Natural killer cell treated with Interleukin-12 subunit alpha and Interleukin-12 subunit beta and Interleukin-15 and Interleukin-18, amount 100 ng/mL, for 72 hours (primary cell): ENCODE measurements at regions not wholly inside any gene's neighbourhood (a gene's known extent, or its start where the extent isn't known, plus 50 kb on each side); places are given as distances from the start of the nearest gene placed in this dataset.

ENCODE experiments used
- ATAC-seq, 2 donors: fragments of 150-1000 bp; cut with Tn5 transposase in 1 of 2; sonication (Bioruptor Pico), chemical (Tn5 transposase) in 1 of 2; 2 replicates each; pipeline ENCODE4 v1.10.0; 2021
- DNase-seq: peaks from one replicate; pipeline ENCODE4 v3.0.0; 2022; ENCODE audit warnings: low spot score
- H3K27ac Mint-ChIP-seq, 2 donors: 1 replicate in 1 of 2; 2 replicates in 1 of 2; pipeline ENCODE4 v1.8.0; 2022; ENCODE audit warnings: mixed read lengths in 2 of 2, mild to moderate bottlenecking in 1 of 2, moderate library complexity in 1 of 2
- H3K27me3 Mint-ChIP-seq, 2 donors: 1 replicate in 1 of 2; 2 replicates in 1 of 2; pipeline ENCODE4 v1.8.0; 2022; ENCODE audit warnings: mixed read lengths in 2 of 2
- H3K36me3 Mint-ChIP-seq: one replicate; pipeline ENCODE4 v1.8.0; 2022; ENCODE audit warnings: mixed read lengths
- H3K4me1 Mint-ChIP-seq, 2 donors: 1 replicate in 1 of 2; 2 replicates in 1 of 2; pipeline ENCODE4 v1.8.0; 2022; ENCODE audit warnings: low read depth in 2 of 2, mixed read lengths in 2 of 2, mild to moderate bottlenecking in 1 of 2
- H3K4me3 Mint-ChIP-seq: one replicate; pipeline ENCODE4 v1.8.0; 2022; ENCODE audit warnings: mixed read lengths
- H3K9me3 Mint-ChIP-seq: 2 replicates; pipeline ENCODE4 v1.8.0; 2022; ENCODE audit warnings: mixed read lengths

- no peaks in the 10 kb centered on the region for H3K36me3 Mint-ChIP-seq
- H3K27ac Mint-ChIP-seq = no peak overlapping the region
- no peak overlapping the region for H3K4me3 Mint-ChIP-seq
- no peaks in the 10 kb centered on the region for H3K4me1 Mint-ChIP-seq
- H3K9me3 Mint-ChIP-seq = no peaks in the 10 kb centered on the region
- no peak for DNase-seq
- ATAC-seq = no peak
- peaks cover 2 to 8% of the 10 kb centered on the region in 2 donors for H3K27me3 Mint-ChIP-seq
Measured at GRCh38 chr11:131027491-131027890, 111.2 kb upstream of the SNX19 start.

GRCh38 chr11:131033151-131033651 is 116.9 kb upstream of the SNX19 start:
- peaks cover 3 to 9% of the 10 kb centered on the region in 2 donors for H3K27me3 Mint-ChIP-seq
- DNase-seq (no peak), ATAC-seq (peak; percentile 20 to 27)
- H3K27ac Mint-ChIP-seq = no peak overlapping the region
- peaks cover 0 to 4% of the 10 kb centered on the region in 2 donors for H3K4me1 Mint-ChIP-seq
- no peaks in the 10 kb centered on the region for H3K9me3 Mint-ChIP-seq
- no peak overlapping the region for H3K4me3 Mint-ChIP-seq
- no peaks in the 10 kb centered on the region for H3K36me3 Mint-ChIP-seq

- no peaks in the 10 kb centered on the region for H3K36me3 Mint-ChIP-seq
- ATAC-seq = no peak
- peaks cover 15 to 18% of the 10 kb centered on the region in 2 donors for H3K27me3 Mint-ChIP-seq
- H3K27ac Mint-ChIP-seq = no peak overlapping the region
- H3K4me1 Mint-ChIP-seq = peaks cover 0 to 4% of the 10 kb centered on the region in 2 donors
- no peak for DNase-seq
- H3K4me3 Mint-ChIP-seq = no peak overlapping the region
- no peaks in the 10 kb centered on the region for H3K9me3 Mint-ChIP-seq
Measured at GRCh38 chr11:131036514-131036913, 120.2 kb upstream of the SNX19 start.

GRCh38 chr11:131037873-131038272 is 121.6 kb upstream of the SNX19 start:
- H3K9me3 Mint-ChIP-seq = no peaks in the 10 kb centered on the region
- H3K36me3 Mint-ChIP-seq = no peaks in the 10 kb centered on the region
- no peak for ATAC-seq
- no peak overlapping the region for H3K4me3 Mint-ChIP-seq
- H3K4me1 Mint-ChIP-seq = peaks cover 0 to 4% of the 10 kb centered on the region in 2 donors
- H3K27me3 Mint-ChIP-seq = peaks cover 15 to 18% of the 10 kb centered on the region in 2 donors
- no peak for DNase-seq
- H3K27ac Mint-ChIP-seq = no peak overlapping the region

GRCh38 chr11:131038597-131038996 is 122.3 kb upstream of the SNX19 start:
- Mint-ChIP-seq H3K27ac (no peak overlapping the region), H3K27me3 (peaks cover 12 to 18% of the 10 kb centered on the region in 2 donors), H3K4me1 (no peaks in the 10 kb centered on the region), H3K9me3 (no peaks in the 10 kb centered on the region), H3K36me3 (no peaks in the 10 kb centered on the region), H3K4me3 (no peak overlapping the region)
- DNase-seq (no peak), ATAC-seq (no peak)

GRCh38 chr11:131041331-131042040 is 125.2 kb upstream of the SNX19 start:
- H3K36me3 Mint-ChIP-seq = no peaks in the 10 kb centered on the region
- no peak overlapping the region for H3K27ac Mint-ChIP-seq
- DNase-seq (no peak), ATAC-seq (no peak)
- H3K4me3 Mint-ChIP-seq = no peak overlapping the region
- H3K27me3 Mint-ChIP-seq = peaks cover 12 to 18% of the 10 kb centered on the region in 2 donors
- peaks cover under 1% of the 10 kb centered on the region for H3K9me3 Mint-ChIP-seq
- no peaks in the 10 kb centered on the region for H3K4me1 Mint-ChIP-seq

- no peaks in the 10 kb centered on the region for H3K36me3 Mint-ChIP-seq
- DNase-seq (no peak), ATAC-seq (no peak)
- no peaks in the 10 kb centered on the region for H3K4me1 Mint-ChIP-seq
- H3K4me3 Mint-ChIP-seq = no peak overlapping the region
- H3K27ac Mint-ChIP-seq = no peak overlapping the region
- H3K27me3 Mint-ChIP-seq = peaks cover 14 to 18% of the 10 kb centered on the region in 2 donors
- H3K9me3 Mint-ChIP-seq = peaks cover 4% of the 10 kb centered on the region
Measured at GRCh38 chr11:131042041-131042390, 125.7 kb upstream of the SNX19 start.

- Mint-ChIP-seq H3K9me3 (peaks cover 4% of the 10 kb centered on the region), H3K27ac (no peak overlapping the region), H3K4me3 (no peak overlapping the region), H3K36me3 (no peaks in the 10 kb centered on the region), H3K4me1 (no peaks in the 10 kb centered on the region), H3K27me3 (peaks cover 14 to 15% of the 10 kb centered on the region in 2 donors)
- DNase-seq (no peak), ATAC-seq (peak in 1 of 2 donors; percentile 52)
Measured at GRCh38 chr11:131043251-131043650, 127.0 kb upstream of the SNX19 start.

- DNase-seq = no peak
- ATAC-seq = no peak
- no peaks in the 10 kb centered on the region for H3K4me1 Mint-ChIP-seq
- no peaks in the 10 kb centered on the region for H3K36me3 Mint-ChIP-seq
- no peak overlapping the region for H3K27ac Mint-ChIP-seq
- H3K4me3 Mint-ChIP-seq = no peak overlapping the region
- peaks cover 3 to 5% of the 10 kb centered on the region in 2 donors for H3K27me3 Mint-ChIP-seq
- H3K9me3 Mint-ChIP-seq = peaks cover 4% of the 10 kb centered on the region
Measured at GRCh38 chr11:131044851-131045250, 128.6 kb upstream of the SNX19 start.

- no peak for ATAC-seq
- Mint-ChIP-seq H3K9me3 (peaks cover 3% of the 10 kb centered on the region), H3K4me1 (no peaks in the 10 kb centered on the region)
Measured at GRCh38 chr11:131052367-131052766, 136.1 kb upstream of the SNX19 start.

GRCh38 chr11:131056036-131056435 is 139.8 kb upstream of the SNX19 start:
- Mint-ChIP-seq H3K27ac (no peak overlapping the region), H3K4me1 (no peaks in the 10 kb centered on the region), H3K27me3 (peaks cover 9 to 15% of the 10 kb centered on the region in 2 donors), H3K9me3 (peaks cover 3% of the 10 kb centered on the region), H3K36me3 (no peaks in the 10 kb centered on the region), H3K4me3 (no peak overlapping the region)
- no peak for DNase-seq
- ATAC-seq = no peak

More at GRCh38 chr11:131052367-131052766, 136.1 kb upstream of the SNX19 start:
- H3K36me3 Mint-ChIP-seq = no peaks in the 10 kb centered on the region
- H3K27ac Mint-ChIP-seq = no peak overlapping the region
- no peak for DNase-seq
- peaks cover 7 to 17% of the 10 kb centered on the region in 2 donors for H3K27me3 Mint-ChIP-seq
- H3K4me3 Mint-ChIP-seq = no peak overlapping the region

GRCh38 chr11:131063638-131064037 is 147.4 kb upstream of the SNX19 start:
- no peak for ATAC-seq
- no peak overlapping the region for H3K4me3 Mint-ChIP-seq
- H3K4me1 Mint-ChIP-seq = no peaks in the 10 kb centered on the region
- peaks cover 3% of the 10 kb centered on the region for H3K9me3 Mint-ChIP-seq
- no peaks in the 10 kb centered on the region for H3K36me3 Mint-ChIP-seq
- DNase-seq = no peak
- H3K27ac Mint-ChIP-seq = no peak overlapping the region
- peaks cover 12 to 29% of the 10 kb centered on the region in 2 donors for H3K27me3 Mint-ChIP-seq

- ATAC-seq = no peak
- Mint-ChIP-seq H3K36me3 (no peaks in the 10 kb centered on the region), H3K27me3 (peaks cover 9 to 21% of the 10 kb centered on the region in 2 donors), H3K4me3 (no peak overlapping the region), H3K9me3 (peaks cover 3% of the 10 kb centered on the region), H3K27ac (no peak overlapping the region), H3K4me1 (no peaks in the 10 kb centered on the region)
- no peak for DNase-seq
Measured at GRCh38 chr11:131064373-131064991, 148.2 kb upstream of the SNX19 start.
